Spleen (tissue), 11 donors: ENCODE measurements at regions not wholly inside any gene's neighbourhood (a gene's known extent, or its start where the extent isn't known, plus 50 kb on each side); places are given as distances from the start of the nearest gene placed in this dataset.
A peak's percentile ranks its signal among the peaks of the same experiment; 100 is the strongest.
"Not testable (repeated sequence)": the region's sequence is repeated elsewhere in the genome, so short reads cannot be mapped to it uniquely, and the experiment has no call there.

Experiments used
- DNase-seq: peaks from one replicate; pipeline ENCODE4 v3.0.0-alpha.2; 2020
- H3K27ac ChIP-seq, 8 donors: fragments of 200-600 bp; sonication (generic) in 7 of 8; 1 replicate in 4 of 8; 2 replicates in 4 of 8; pipeline versions ENCODE4 v1.5.0 to v1.8.0; 2016 to 2021; ENCODE audit warnings: inconsistent platforms in 4 of 8, mild to moderate bottlenecking in 4 of 8, moderate library complexity in 1 of 8
- H3K27me3 ChIP-seq, 7 donors: fragments of 200-600 bp; sonication (generic) in 6 of 7; replicated peaks in 1 of 7; 1 replicate in 4 of 7; 2 replicates in 3 of 7; pipeline versions ENCODE4 v1.5.0 to v1.8.0; 2016 to 2021; ENCODE audit warnings: inconsistent platforms in 3 of 7, mild to moderate bottlenecking in 1 of 7
- H3K36me3 ChIP-seq, 6 donors: fragments of 200-600 bp; sonication (generic) in 5 of 6; 1 replicate in 4 of 6; 2 replicates in 2 of 6; pipeline versions ENCODE4 v1.5.0 to v1.8.0; 2016 to 2021; ENCODE audit warnings: inconsistent platforms in 2 of 6
- H3K4me1 ChIP-seq, 6 donors: fragments of 200-600 bp; sonication (generic) in 5 of 6; 1 replicate in 3 of 6; 2 replicates in 3 of 6; pipeline versions ENCODE4 v1.5.0 to v1.8.0; 2016 to 2021; ENCODE audit warnings: inconsistent platforms in 3 of 6
- H3K4me3 ChIP-seq, 8 donors: fragments of 200-600 bp; sonication (generic) in 7 of 8; 1 replicate in 4 of 8; 2 replicates in 4 of 8; pipeline versions ENCODE4 v1.5.0 to v1.8.0; 2016 to 2021; ENCODE audit warnings: inconsistent platforms in 4 of 8, mild to moderate bottlenecking in 4 of 8, moderate library complexity in 2 of 8
- H3K9me3 ChIP-seq, 8 donors: fragments of 200-600 bp; sonication (generic) in 7 of 8; 1 replicate in 4 of 8; 2 replicates in 4 of 8; pipeline versions ENCODE4 v1.5.0 to v1.8.0; 2016 to 2021; ENCODE audit warnings: inconsistent platforms in 4 of 8
- CTCF ChIP-seq, 11 experiments: fragments of 200-600 bp in 7 of 11; fragments of 450-650 bp in 4 of 11; sonication (generic) in 4 of 11; IDR thresholded peaks in 8 of 11; conservative IDR thresholded peaks in 3 of 11; 1 replicate in 7 of 11; 2 replicates in 4 of 11; pipeline versions ENCODE4 v1.4.0 to v1.8.0; 2016 to 2021; ENCODE audit warnings: antibody characterized with exemption in 11 of 11, inconsistent platforms in 4 of 11, mild to moderate bottlenecking in 1 of 11
- POLR2A ChIP-seq, 3 donors: fragments of 450-650 bp; IDR thresholded peaks; one replicate each; pipeline ENCODE4 v1.5.1; 2017; ENCODE audit warnings: antibody characterized with exemption in 3 of 3, mild to moderate bottlenecking in 1 of 3
- POLR2AphosphoS5 ChIP-seq, 3 donors: sonication (generic); formaldehyde crosslinking; IDR thresholded peaks; one replicate each; pipeline ENCODE4 v1.5.1; 2017; ENCODE audit warnings: antibody characterized with exemption in 3 of 3
- WGBS, 5 donors: extraction: QIAGEN DNeasy Blood & Tissue Kit in 3 of 5; methylation state at CpG; one replicate each; pipeline versions ENCODE4 v1.1.5 to v1.1.7; 2013 to 2018; 5-methylcytosine and 5-hydroxymethylcytosine counted together
- intact Hi-C: fragments of 100-400 bp; cut with DNase I; formaldehyde crosslinking; loops from one replicate; pipeline ENCODE4 v1.15.0; 2023; ENCODE audit warnings: low total_unique reads
- donor health status: healthy with polysubstance abuse.
- donor health status: DM: no; HTN: no; CAD: no; lungs with moderate emphysema.
- donor health status: DM: no; HTN: no; CAD: no.
- donor health status: Bipolar disorder and iron deficiency.
- donor health status: healthy.
- donor health status: DM: no; HTN: no; CAD: no.
- donor health status: DM: yes; HTN: yes; CAD: no.

GRCh38 chr14:105748204-105748578 lies 221.8 kb downstream of the TMEM121 start:
- whole genome bisulfite sequencing, 5 donors, result 46 to 71% (median 69%) methylated on average over 2 to 5 of the region's 5 CpGs
- no peaks in the 10 kb centered on the region for H3K9me3 ChIP-seq
- DNase-seq, result peak; percentile 67
- H3K36me3 ChIP-seq, result no peaks in the 10 kb centered on the region
- intact Hi-C loops, result no loop called here
- peak overlapping the region in 2 of 8 donors; percentile 31 to 56 for H3K4me3 ChIP-seq
- H3K4me1 ChIP-seq, result peaks cover 0 to 15% (median 2%) of the 10 kb centered on the region in 6 donors
- TF ChIP-seq POLR2AphosphoS5 (IDR thresholded peaks at IDR 0.05), result no peak
- no peak for TF ChIP-seq CTCF (IDR thresholded peaks at IDR 0.05 in 8 of 11, conservative IDR thresholded peaks at IDR 0.05 in 3 of 11)
- TF ChIP-seq POLR2A (IDR thresholded peaks at IDR 0.05), result no peak
- no peaks in the 10 kb centered on the region for H3K27me3 ChIP-seq
- H3K27ac ChIP-seq, result peak overlapping the region in 3 of 8 donors; percentile 43 to 64 (median 56)

GRCh38 chr14:105748710-105749109 lies 222.3 kb downstream of the TMEM121 start:
- intact Hi-C loops, H3K9me3 ChIP-seq, H3K4me3 ChIP-seq, DNase-seq, H3K27me3 ChIP-seq, H3K36me3 ChIP-seq: not testable (repeated sequence)
- H3K4me1 ChIP-seq, result peaks cover 0 to 15% (median 2%) of the 10 kb centered on the region in 6 donors
- H3K27ac ChIP-seq, result peak overlapping the region in 2 of 8 donors; percentile 56 to 64
- 70 to 83% (median 80%) methylated on average over 6 of the region's 6 CpGs for WGBS, 5 donors

- WGBS, 5 donors, result 84 to 95% (median 87%) methylated on average over 7 to 15 of the region's 19 CpGs
- H3K27me3 ChIP-seq, H3K27ac ChIP-seq, H3K9me3 ChIP-seq, intact Hi-C loops, H3K4me3 ChIP-seq, H3K36me3 ChIP-seq, DNase-seq: not testable (repeated sequence)
- H3K4me1 ChIP-seq, result peaks cover 0 to 15% (median 2%) of the 10 kb centered on the region in 6 donors
Measured at GRCh38 chr14:105749870-105750541, 223.6 kb downstream of the TMEM121 start.

GRCh38 chr14:105751291-105751751 lies 224.9 kb downstream of the TMEM121 start:
- H3K36me3 ChIP-seq, H3K9me3 ChIP-seq, H3K27ac ChIP-seq, H3K27me3 ChIP-seq, H3K4me3 ChIP-seq, intact Hi-C loops: not testable (repeated sequence)
- peaks cover 0 to 15% (median 2%) of the 10 kb centered on the region in 6 donors for H3K4me1 ChIP-seq
- DNase-seq, result peak; percentile 66
- 86 to 96% (median 90%) methylated on average over 14 to 18 of the region's 18 CpGs for WGBS, 5 donors

GRCh38 chr14:105752420-105752819 lies 226.0 kb downstream of the TMEM121 start:
- H3K27ac ChIP-seq, intact Hi-C loops, H3K9me3 ChIP-seq, DNase-seq, H3K27me3 ChIP-seq, H3K36me3 ChIP-seq, H3K4me3 ChIP-seq: not testable (repeated sequence)
- H3K4me1 ChIP-seq, result peaks cover 0 to 12% (median 2%) of the 10 kb centered on the region in 6 donors
- WGBS, 5 donors, result 75 to 92% (median 81%) methylated on average over 2 to 4 of the region's 7 CpGs

GRCh38 chr14:105760691-105761344 lies 234.4 kb downstream of the TMEM121 start:
- peak; percentile 52 for DNase-seq
- intact Hi-C loops, result loop anchor here (5.0 kb wide), 1 partner anchor 144 kb away; no protein-coding TSS in a partner anchor
- 81 to 88% (median 86%) methylated on average over 8 to 18 of the region's 18 CpGs for WGBS, 5 donors
- TF ChIP-seq POLR2A (IDR thresholded peaks at IDR 0.05) (no peak), POLR2AphosphoS5 (IDR thresholded peaks at IDR 0.05) (no peak), CTCF (IDR thresholded peaks at IDR 0.05 in 8 of 11, conservative IDR thresholded peaks at IDR 0.05 in 3 of 11) (no peak)
- Histone ChIP-seq H3K4me1 (no peaks in the 10 kb centered on the region), H3K27ac (no peak overlapping the region), H3K27me3 (no peaks in the 10 kb centered on the region), H3K36me3 (no peaks in the 10 kb centered on the region), H3K9me3 (peaks cover 0 to 9% (median 2%) of the 10 kb centered on the region in 8 donors), H3K4me3 (no peak overlapping the region)

GRCh38 chr14:105761345-105761740 lies 235.0 kb downstream of the TMEM121 start:
- not testable (repeated sequence) for H3K4me3 ChIP-seq, H3K4me1 ChIP-seq, H3K27me3 ChIP-seq, H3K27ac ChIP-seq, H3K9me3 ChIP-seq, H3K36me3 ChIP-seq
- intact Hi-C loops, result loop anchor here (5.0 kb wide), 1 partner anchor 144 kb away; no protein-coding TSS in a partner anchor
- 75 to 85% (median 80%) methylated on average over 5 of the region's 5 CpGs for WGBS, 5 donors
- DNase-seq, result peak; percentile 70
